GM19463 (cell line): ENCODE measurements at regions not wholly inside any gene's neighbourhood (a gene's known extent, or its start where the extent isn't known, plus 50 kb on each side); places are given as distances from the start of the nearest gene placed in this dataset.

Experiments
- ATAC-seq: cut with Tn5 transposase; IDR thresholded peaks from one replicate; pipeline ENCODE4 v1.9.1; 2021; ENCODE audit warnings: mild to moderate bottlenecking, moderate library complexity; ENCODE audit not compliant: unreplicated experiment

DNA sequence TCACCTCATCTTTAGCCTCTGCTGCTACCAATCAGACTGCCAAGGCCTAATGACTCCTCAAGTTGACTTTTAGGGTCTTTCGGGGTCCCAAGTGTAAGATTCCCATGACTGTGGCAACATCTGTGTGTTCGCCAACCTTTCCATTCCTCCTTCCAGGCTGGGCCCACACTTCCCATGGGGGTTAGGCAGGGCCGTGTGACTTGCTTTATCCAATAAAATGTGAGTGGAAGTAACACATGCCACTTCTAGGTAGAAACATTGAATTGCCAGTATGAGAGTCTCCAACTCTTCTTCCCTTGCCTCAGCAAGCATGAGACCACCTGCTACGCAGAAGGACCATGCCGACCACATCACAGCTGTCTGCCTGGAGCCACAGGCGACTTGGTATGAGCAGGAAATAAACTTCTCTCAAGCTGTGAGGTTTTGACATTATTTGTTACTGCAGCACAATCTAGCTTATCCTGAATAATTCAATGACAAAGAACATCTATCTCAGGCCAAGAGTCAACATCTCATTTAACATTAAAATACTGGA lies 190.4 kb upstream of the IER5L start:
- ATAC-seq, result no peak

DNA sequence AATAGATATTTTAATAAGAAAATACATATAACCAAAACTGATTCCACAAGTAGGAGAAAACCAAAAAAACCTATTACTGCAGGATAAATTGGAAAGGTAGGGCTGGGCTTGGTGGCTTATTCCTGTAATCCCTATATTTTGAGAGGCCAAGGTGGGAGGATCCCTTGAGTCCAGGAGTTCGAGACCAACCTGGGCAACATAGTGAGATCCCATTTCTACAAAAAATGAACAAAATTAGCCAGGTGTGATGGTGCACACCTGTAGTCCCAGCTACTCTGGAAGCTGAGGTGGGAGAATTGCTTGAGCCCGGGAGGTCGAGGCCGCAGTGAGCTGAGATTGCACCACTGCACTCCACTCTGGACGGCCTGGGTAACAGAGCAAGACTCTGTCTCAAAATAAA lies 189.2 kb upstream of the IER5L start:
- no peak for ATAC-seq

GRCh38 chr9:129365196-129365595 lies 187.1 kb upstream of the IER5L start:
- no peak for ATAC-seq

- ATAC-seq, result no peak
Measured at GRCh38 chr9:129363216-129363873, 185.3 kb upstream of the IER5L start.

GRCh38 chr9:129362287-129363000 lies 184.4 kb upstream of the IER5L start:
- ATAC-seq, result no peak

- no peak for ATAC-seq
Measured at GRCh38 chr9:129361196-129361595, 183.1 kb upstream of the IER5L start.

GRCh38 chr9:129359916-129360536 lies 182.0 kb upstream of the IER5L start:
- ATAC-seq, result no peak

- ATAC-seq, result no peak
Measured at GRCh38 chr9:129359162-129359811, 181.2 kb upstream of the IER5L start.

DNA sequence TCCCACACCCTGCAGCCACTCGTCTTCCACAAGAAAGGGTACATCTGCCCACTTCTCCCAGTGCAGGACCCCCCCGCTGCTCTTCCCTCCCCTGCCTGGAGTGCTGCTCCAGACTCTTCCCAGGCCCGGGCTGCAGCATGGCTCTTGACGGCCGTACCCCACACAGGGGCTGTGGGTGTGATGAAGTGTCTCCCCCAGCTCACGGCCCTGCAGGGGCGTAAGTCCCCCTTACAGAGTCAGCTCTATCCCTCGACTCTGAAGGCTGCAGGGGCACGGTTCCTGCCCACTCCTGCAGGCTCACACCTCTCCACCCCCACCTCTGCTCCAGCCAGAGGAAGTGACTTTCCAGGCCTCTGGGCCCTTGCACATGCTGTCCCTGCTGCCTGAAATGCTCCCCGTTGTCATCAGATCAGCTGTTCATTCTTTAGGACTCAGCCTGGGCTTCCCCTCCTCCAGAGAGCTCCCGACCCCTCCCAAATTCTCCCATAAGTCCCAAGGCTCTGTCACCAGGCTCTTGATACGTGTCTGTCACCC lies 180.6 kb upstream of the IER5L start:
- ATAC-seq, result no peak

DNA sequence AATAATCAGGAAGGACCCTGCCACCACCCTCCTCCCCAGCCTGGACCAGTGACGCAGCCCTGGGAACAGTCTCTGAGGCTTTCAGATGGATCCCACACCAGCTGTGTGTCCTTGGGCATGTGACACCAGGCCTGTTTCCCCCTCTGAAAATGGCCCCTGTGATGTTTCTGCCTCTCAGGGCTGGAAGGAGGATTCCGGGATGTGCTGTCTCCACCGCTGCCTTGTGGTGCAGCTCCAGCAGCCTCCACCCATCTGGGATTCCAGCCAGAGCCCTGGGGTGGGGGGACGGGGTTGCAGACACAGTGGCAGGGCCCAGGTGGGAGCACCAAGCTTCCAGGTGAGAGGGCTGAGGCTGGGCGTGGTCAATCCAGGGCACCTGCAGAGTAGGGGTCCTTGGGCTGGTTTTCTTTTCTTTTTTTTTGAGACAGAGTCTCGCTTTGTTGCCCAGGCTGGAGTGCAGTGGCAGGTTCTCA lies 179.7 kb upstream of the IER5L start:
- no peak for ATAC-seq

DNA sequence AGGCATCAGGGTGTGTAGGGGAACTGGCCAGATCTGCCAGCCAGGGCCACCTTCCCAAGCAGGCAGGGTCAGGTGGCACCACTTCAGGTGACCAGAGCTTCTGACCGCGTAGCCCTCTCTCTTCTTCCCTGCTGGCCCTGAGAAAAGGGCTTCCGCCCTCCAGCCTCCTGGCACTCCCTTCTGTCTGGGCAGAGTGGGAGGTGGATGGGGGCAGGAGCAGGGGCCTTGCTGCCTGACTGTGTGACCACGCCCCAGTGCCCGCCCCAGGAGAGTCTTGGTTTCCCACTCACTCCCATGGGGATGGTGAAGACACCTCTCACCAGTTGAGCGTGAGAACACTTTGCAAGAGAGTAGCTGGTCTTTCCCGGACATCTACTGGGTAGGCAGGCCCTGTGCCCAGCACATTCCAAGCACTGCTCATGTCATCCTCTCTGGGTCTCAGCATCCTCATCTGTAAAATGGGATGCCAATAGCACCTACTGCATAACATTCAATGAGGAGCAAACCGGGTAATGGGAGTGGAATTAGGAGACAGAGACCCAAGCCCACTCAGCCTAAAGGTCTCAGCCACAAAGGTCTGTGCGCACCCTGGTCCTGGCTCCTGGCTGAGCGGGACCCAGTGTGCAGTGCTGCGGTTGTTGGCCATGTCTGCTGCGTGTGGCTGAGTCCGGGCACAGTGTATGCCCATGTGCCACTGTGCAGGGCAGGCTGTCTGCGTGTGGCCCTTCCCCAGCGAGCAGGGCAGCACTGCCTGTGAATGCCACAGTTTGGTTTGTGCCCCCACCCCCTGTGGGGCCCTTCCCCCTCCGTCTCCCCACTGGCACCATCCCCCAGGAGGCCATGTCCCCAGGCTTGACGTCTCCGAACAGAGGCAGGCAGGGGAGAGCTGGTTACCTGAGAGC lies 179.1 kb upstream of the IER5L start:
- no peak for ATAC-seq

DNA sequence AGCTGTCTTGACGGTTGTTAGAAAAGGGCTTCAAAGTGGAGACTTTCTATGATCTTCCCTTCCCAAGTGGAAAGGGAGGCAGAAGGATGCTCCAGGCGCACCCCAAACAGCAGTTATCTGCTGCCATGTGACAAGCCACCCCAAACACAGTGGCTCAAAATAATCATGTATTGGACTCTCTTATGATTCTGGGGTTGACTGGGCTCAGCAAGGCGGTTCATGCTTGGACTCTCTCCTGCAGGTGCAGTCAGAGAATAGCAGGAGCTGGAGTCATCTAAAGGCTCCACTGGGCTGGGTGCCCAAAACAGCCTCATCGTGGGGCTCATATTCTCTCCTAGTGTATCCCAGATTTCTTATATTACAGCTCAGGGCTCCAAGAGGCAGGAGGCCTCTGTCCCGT lies 177.6 kb upstream of the IER5L start:
- no peak for ATAC-seq

- ATAC-seq, result no peak
Measured at GRCh38 chr9:129354498-129354897, 176.4 kb upstream of the IER5L start.

GRCh38 chr9:129353697-129354336 lies 175.8 kb upstream of the IER5L start:
- no peak for ATAC-seq

- ATAC-seq, result no peak
Measured at GRCh38 chr9:129352146-129352865, 174.2 kb upstream of the IER5L start.

DNA sequence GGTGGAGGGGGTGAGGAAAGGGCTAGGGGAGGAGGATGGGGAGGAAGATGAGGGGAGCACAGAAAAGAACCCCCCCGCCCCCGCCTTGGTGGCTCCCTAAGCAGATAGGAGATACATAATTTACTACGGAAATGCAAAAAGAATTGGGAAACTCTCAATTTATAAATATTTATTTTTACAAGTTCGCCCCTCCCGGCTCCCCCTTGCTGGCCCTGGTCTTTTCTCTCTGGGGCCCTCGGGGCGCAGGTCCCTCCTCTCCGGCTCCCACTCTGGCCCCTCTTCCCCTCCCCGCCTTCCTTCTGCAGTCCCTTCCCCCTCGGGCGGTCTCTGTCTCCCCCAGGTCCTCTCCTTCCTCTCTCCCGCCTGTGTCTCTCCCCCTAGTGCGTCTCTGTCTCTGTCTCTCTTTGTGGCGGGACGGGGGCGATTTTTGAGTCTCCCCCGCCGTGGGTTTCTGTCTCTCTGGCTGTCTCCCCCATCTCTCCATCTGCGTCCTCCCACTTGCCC lies 173.6 kb upstream of the IER5L start:
- no peak for ATAC-seq

DNA sequence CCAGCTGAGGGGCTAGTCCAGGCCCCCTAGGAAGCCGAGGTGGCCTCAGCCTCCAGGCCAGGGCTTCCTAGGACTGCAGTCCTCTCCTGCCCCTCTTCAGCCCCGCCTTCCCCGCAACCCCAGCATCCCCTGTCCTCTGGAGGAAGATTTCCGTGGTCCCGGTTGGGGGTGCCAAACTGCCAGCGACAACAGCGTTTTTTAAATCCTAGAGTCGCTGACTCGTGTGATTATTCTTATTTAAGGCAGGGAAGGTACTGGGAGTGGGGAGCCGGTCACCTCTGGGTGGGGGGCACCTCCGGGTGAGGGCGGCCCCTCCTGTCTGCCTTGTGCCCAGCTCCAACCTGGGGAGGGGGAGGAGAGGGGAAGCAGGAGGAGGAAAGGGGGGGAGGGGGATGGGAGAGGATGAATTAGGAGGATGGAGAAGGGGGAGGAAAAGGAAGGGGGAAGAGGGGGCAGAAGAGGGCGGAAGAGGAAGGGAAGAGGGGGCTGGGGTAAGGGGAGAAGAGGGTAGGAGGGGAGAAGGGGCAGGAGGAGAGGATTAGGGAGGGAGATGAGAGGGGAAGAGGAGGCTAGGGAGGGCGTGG lies 173.1 kb upstream of the IER5L start:
- ATAC-seq, result no peak

GRCh38 chr9:129350143-129350935 lies 172.3 kb upstream of the IER5L start:
- no peak for ATAC-seq
